Endothelial cell of umbilical vein (primary cell): ENCODE measurements at regions not wholly inside any gene's neighbourhood (a gene's known extent, or its start where the extent isn't known, plus 50 kb on each side); places are given as distances from the start of the nearest gene placed in this dataset.

Source experiments
- BruUV-seq: library from RNA; stranded (reverse); fragments of 400-500 nt; replicated peaks from 2 replicates; lab custom pipeline; 2021; lab: Mats Ljungman, UMichigan
- CTCF ChIA-PET: fragments of 300-600, 350-600 bp; sonication (Branson Sonifier 250); formaldehyde crosslinking; loops from one replicate; lab custom pipeline; 2021; ENCODE audit warnings: antibody characterized with exemption, inconsistent platforms; lab: Charles Lee
- POLR2A ChIA-PET: fragments of 300-600, 350-600 bp; sonication (Branson Sonifier 250); formaldehyde crosslinking; loops from one replicate; lab custom pipeline; 2021; ENCODE audit warnings: antibody characterized with exemption, inconsistent platforms; lab: Charles Lee
- DNase-seq: peaks from one replicate; pipeline ENCODE4 v3.0.0-alpha.2; 2011; ENCODE audit warnings: low read depth, low spot score
- FAIRE-seq: peaks from 2 replicates; lab custom pipeline; 2011; peaks lifted over from hg19 to GRCh38; lab: Jason Lieb, UNC
- H2AFZ ChIP-seq: 2 replicates; pipeline ENCODE4 v1.6.0; 2012; ENCODE audit warnings: low read depth, low read length, control low read depth, inconsistent platforms
- H3K27ac ChIP-seq: 2 replicates; pipeline ENCODE4 v1.5.1; 2011; ENCODE audit warnings: low read depth, mild to moderate bottlenecking, control low read depth, low read length, moderate library complexity; ENCODE audit not compliant: insufficient read depth
- H3K27me3 ChIP-seq, 2 experiments: 2 replicates each; pipeline versions ENCODE4 v1.6.0 to v1.6.1; 2011; ENCODE audit warnings: low read length in 2 of 2, mixed read lengths in 1 of 2; ENCODE audit not compliant: control insufficient read depth in 2 of 2, insufficient read depth in 2 of 2
- H3K36me3 ChIP-seq, 2 experiments: 2 replicates in 1 of 2; 3 replicates in 1 of 2; pipeline ENCODE4 v1.5.1; 2011; ENCODE audit warnings: low read length in 2 of 2, mild to moderate bottlenecking in 1 of 2, moderate library complexity in 1 of 2; ENCODE audit not compliant: control insufficient read depth in 2 of 2, insufficient read depth in 2 of 2; ENCODE audit errors: extremely low read depth in 1 of 2
- H3K4me1 ChIP-seq: 3 replicates; pipeline ENCODE4 v1.5.1; 2011; ENCODE audit warnings: mild to moderate bottlenecking, low read length; ENCODE audit not compliant: control insufficient read depth, insufficient read depth; ENCODE audit errors: extremely low read depth
- H3K4me2 ChIP-seq: 2 replicates; pipeline ENCODE4 v1.6.1; 2011; ENCODE audit warnings: low read length, control low read depth, mixed read lengths; ENCODE audit not compliant: insufficient read depth
- H3K4me3 ChIP-seq, 3 experiments: fragments of 200-600 bp in 1 of 3; sonication (generic), shearing (Covaris generic) in 1 of 3; replicated peaks in 1 of 3; 2 replicates each; pipeline ENCODE4 v1.5.1; 2011 to 2016; ENCODE audit warnings: control low read depth in 3 of 3, low read length in 3 of 3, mild to moderate bottlenecking in 2 of 3, inconsistent platforms in 1 of 3, low read depth in 1 of 3, moderate library complexity in 1 of 3; ENCODE audit not compliant: insufficient read depth in 1 of 3
- H3K79me2 ChIP-seq: 2 replicates; pipeline ENCODE4 v1.6.0; 2012; ENCODE audit warnings: low read length, inconsistent platforms; ENCODE audit not compliant: control insufficient read depth, insufficient read depth
- H3K9ac ChIP-seq: replicated peaks from 2 replicates; pipeline ENCODE3; 2011; ENCODE audit warnings: low read length, control low read depth; ENCODE audit not compliant: insufficient read depth; ENCODE audit errors: extremely low read depth
- H3K9me1 ChIP-seq: replicated peaks from 3 replicates; pipeline ENCODE4 v1.6.0; 2011; ENCODE audit warnings: mild to moderate bottlenecking, low read length; ENCODE audit not compliant: control insufficient read depth, insufficient read depth; ENCODE audit errors: extremely low read depth
- H3K9me3 ChIP-seq: replicated peaks from 2 replicates; pipeline ENCODE4 v1.5.1; 2012; ENCODE audit warnings: low read length, inconsistent platforms; ENCODE audit not compliant: control insufficient read depth, insufficient read depth
- H4K20me1 ChIP-seq: replicated peaks from 2 replicates; pipeline ENCODE3; 2011; ENCODE audit warnings: mild to moderate bottlenecking, low read length; ENCODE audit not compliant: control insufficient read depth, insufficient read depth; ENCODE audit errors: extremely low read depth
- CTCF ChIP-seq, 2 donors: IDR thresholded peaks; 1 replicate in 1 of 2; 2 replicates in 1 of 2; pipeline ENCODE4 v1.5.1; 2011; ENCODE audit warnings: low read length in 2 of 2, mild to moderate bottlenecking in 2 of 2, moderate library complexity in 2 of 2, control low read depth in 1 of 2, inconsistent platforms in 1 of 2, low read depth in 1 of 2; ENCODE audit not compliant: insufficient read depth in 1 of 2; ENCODE audit errors: extremely low read depth in 1 of 2
- EZH2 ChIP-seq: IDR thresholded peaks from 2 replicates; pipeline ENCODE4 v1.6.1; 2012; ENCODE audit warnings: borderline replicate concordance, low read depth, mild to moderate bottlenecking, moderate library complexity, low read length, inconsistent platforms; ENCODE audit not compliant: severe bottlenecking
- FOS ChIP-seq: IDR thresholded peaks from 2 replicates; pipeline ENCODE4 v1.6.1; 2011; ENCODE audit warnings: mild to moderate bottlenecking, low read length, moderate library complexity, borderline replicate concordance; ENCODE audit not compliant: insufficient read depth
- GATA2 ChIP-seq: IDR thresholded peaks from 2 replicates; pipeline ENCODE4 v1.7.0; 2011; ENCODE audit warnings: low read depth, mild to moderate bottlenecking, moderate library complexity, mixed read lengths, low read length; ENCODE audit not compliant: insufficient read length, insufficient read depth
- JUN ChIP-seq: IDR thresholded peaks from 2 replicates; pipeline ENCODE4 v1.6.1; 2011; ENCODE audit warnings: borderline replicate concordance, low read depth; ENCODE audit not compliant: insufficient read length, insufficient read depth
- MYC ChIP-seq: IDR thresholded peaks from one replicate; pipeline ENCODE4 v1.6.1; 2011; ENCODE audit warnings: mild to moderate bottlenecking, low read depth, low read length
- POLR2A ChIP-seq: IDR thresholded peaks from 2 replicates; pipeline ENCODE4 v1.6.1; 2012; ENCODE audit warnings: low read depth, mild to moderate bottlenecking, control low read depth, low read length
- POLR2AphosphoS5 ChIP-seq: IDR thresholded peaks from 2 replicates; pipeline ENCODE4 v1.6.1; 2012; ENCODE audit warnings: low read depth, mild to moderate bottlenecking, control low read depth, low read length, moderate library complexity; ENCODE audit not compliant: insufficient read depth
- dilution Hi-C: fragments of 300-500 bp; cut with MboI; formaldehyde crosslinking; loops from one replicate; pipeline ENCODE4 v1.15.0; 2019; ENCODE audit warnings: low sequenced_read_pairs; ENCODE audit not compliant: extremely low pct_ligation_motif_present
- intact Hi-C: fragments of 100-400 bp; cut with micrococcal nuclease; formaldehyde crosslinking; loops from one replicate; pipeline ENCODE4 v1.10.0; 2022
- TF ChIP-seq, protein P1 (sequence below): IDR thresholded peaks from 2 replicates; pipeline ENCODE4 v1.6.1; 2011; ENCODE audit not compliant: insufficient read depth, insufficient read length

DNA sequence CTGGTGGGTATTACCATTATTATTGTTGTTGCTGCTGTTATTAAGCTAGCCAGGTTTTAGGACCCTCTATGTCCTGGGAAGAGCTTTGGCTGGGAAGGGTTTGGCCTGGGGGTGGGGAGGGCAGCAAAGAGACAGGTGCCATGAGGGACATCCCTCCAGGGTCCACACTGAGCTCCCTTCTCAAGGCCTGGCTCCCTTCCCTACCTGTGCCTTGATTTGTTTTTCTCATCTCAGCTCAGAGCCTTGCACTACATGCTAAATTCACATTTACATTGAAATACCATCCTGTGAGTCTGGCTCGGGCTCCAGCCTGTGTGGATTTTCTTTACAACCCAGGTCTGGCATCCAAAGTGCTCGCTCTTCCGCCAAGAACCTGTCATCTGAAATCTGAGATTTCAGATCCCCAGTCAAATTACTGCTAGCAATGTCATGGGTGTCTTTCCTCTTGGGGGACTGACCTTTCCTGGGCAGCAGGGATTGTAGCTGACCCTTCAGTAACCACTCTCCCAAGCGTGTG lies 536.3 kb downstream of the PTPRU start:
- TF ChIP-seq POLR2AphosphoS5 (no peak), POLR2A (no peak), FOS (no peak), GATA2 (no peak), CTCF (IDR thresholded peaks at IDR 0.05; ENCODE audit: extremely low read depth in 1 of 2, insufficient read depth in 1 of 2, low read depth in 1 of 2, low read length in 2 of 2) (no peak), EZH2 (no peak), JUN (no peak), MYC (no peak)
- TF ChIP-seq, protein P1, sequence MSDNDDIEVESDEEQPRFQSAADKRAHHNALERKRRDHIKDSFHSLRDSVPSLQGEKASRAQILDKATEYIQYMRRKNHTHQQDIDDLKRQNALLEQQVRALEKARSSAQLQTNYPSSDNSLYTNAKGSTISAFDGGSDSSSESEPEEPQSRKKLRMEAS: no peak
- Histone ChIP-seq H3K9ac (no peak overlapping the region), H3K27me3 (no peaks in the 10 kb centered on the region), H3K36me3 (no peaks in the 10 kb centered on the region), H4K20me1 (no peaks in the 10 kb centered on the region), H3K27ac (no peak overlapping the region), H3K4me1 (no peaks in the 10 kb centered on the region), H3K4me3 (no peak overlapping the region), H3K9me1 (no peaks in the 10 kb centered on the region), H3K79me2 (no peaks in the 10 kb centered on the region), H3K4me2 (no peak overlapping the region), H3K9me3 (no peaks in the 10 kb centered on the region), H2AFZ (no peak overlapping the region)
- POLR2A ChIA-PET: no interaction called here
- no peak for DNase-seq
- CTCF ChIA-PET: interaction anchor here (1.3 to 1.9 kb wide), 2 partner anchors 20 to 21 kb away, joined by 3 to 7 read pairs; no protein-coding TSS in a partner anchor
- dilution Hi-C loops: no loop called here
- intact Hi-C loops: no loop called here
- no peak for FAIRE-seq
- BruUV-seq: no TSS peak
